ENCODE measurements at regions not wholly inside any gene's neighbourhood (a gene's known extent, or its start where the extent isn't known, plus 50 kb on each side); places are given as distances from the start of the nearest gene placed in this dataset.

DNA sequence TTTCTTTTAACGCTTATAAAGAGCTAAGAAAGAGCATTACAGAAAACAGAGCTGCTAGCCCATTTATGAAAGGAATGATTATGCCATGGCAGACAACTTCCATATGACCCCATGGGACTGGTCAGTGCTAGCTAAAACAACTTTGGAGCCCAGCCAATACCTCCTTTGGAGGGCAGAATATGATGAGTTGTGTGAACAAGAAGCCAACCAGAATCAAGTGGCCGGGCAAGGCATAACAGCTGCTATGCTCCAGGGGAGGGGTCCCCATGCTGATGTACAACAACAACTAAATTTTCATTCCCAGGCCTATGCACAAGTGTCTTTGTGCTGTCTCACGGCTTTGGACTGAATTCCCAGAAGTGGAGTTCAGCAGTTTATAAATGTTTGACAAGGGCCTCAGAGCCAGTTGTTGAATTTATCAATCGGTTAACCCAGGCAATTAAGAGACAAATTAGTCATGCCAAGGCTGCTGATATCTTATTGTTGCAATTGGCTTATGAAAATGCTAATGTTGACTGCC, 65.0 kb upstream of the ASCC3 start:
- TF ChIP-seq YY1 (IDR thresholded peaks at IDR 0.05) = no peak
- no peak for TF ChIP-seq MAX (IDR thresholded peaks at IDR 0.05)
- no peak for TF ChIP-seq CTCF (IDR thresholded peaks at IDR 0.05; ENCODE audit: low read depth, low read length, missing input control)
- no peak for TF ChIP-seq EGR1 (IDR thresholded peaks at IDR 0.05; ENCODE audit: low read depth in 2 of 2)
- TF ChIP-seq, protein P1, sequence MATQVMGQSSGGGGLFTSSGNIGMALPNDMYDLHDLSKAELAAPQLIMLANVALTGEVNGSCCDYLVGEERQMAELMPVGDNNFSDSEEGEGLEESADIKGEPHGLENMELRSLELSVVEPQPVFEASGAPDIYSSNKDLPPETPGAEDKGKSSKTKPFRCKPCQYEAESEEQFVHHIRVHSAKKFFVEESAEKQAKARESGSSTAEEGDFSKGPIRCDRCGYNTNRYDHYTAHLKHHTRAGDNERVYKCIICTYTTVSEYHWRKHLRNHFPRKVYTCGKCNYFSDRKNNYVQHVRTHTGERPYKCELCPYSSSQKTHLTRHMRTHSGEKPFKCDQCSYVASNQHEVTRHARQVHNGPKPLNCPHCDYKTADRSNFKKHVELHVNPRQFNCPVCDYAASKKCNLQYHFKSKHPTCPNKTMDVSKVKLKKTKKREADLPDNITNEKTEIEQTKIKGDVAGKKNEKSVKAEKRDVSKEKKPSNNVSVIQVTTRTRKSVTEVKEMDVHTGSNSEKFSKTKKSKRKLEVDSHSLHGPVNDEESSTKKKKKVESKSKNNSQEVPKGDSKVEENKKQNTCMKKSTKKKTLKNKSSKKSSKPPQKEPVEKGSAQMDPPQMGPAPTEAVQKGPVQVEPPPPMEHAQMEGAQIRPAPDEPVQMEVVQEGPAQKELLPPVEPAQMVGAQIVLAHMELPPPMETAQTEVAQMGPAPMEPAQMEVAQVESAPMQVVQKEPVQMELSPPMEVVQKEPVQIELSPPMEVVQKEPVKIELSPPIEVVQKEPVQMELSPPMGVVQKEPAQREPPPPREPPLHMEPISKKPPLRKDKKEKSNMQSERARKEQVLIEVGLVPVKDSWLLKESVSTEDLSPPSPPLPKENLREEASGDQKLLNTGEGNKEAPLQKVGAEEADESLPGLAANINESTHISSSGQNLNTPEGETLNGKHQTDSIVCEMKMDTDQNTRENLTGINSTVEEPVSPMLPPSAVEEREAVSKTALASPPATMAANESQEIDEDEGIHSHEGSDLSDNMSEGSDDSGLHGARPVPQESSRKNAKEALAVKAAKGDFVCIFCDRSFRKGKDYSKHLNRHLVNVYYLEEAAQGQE (IDR thresholded peaks at IDR 0.05) = no peak
- no peak for TF ChIP-seq ZBTB33 (IDR thresholded peaks at IDR 0.05)
- no peak for TF ChIP-seq GABPA (IDR thresholded peaks at IDR 0.05 in 1 of 2, conservative IDR thresholded peaks at IDR 0.05 in 1 of 2)
- TF ChIP-seq JUND (IDR thresholded peaks at IDR 0.05) = no peak
